SKM-1 (cell line): ENCODE measurements at regions not wholly inside any gene's neighbourhood (a gene's known extent, or its start where the extent isn't known, plus 50 kb on each side); places are given as distances from the start of the nearest gene placed in this dataset.
"Not testable (repeated sequence)": the region's sequence is repeated elsewhere in the genome, so short reads cannot be mapped to it uniquely, and the experiment has no call there.

Source experiments
- DNase-seq: peaks from one replicate; lab custom pipeline; 2025; ENCODE audit not compliant: unreplicated experiment; lab: John Stamatoyannopoulos, UW

GRCh38 chr9:138174954-138175353 lies 297.4 kb downstream of the CACNA1B start:
- DNase-seq: not testable (repeated sequence)

- not testable (repeated sequence) for DNase-seq
Measured at GRCh38 chr9:138175354-138175753, 297.8 kb downstream of the CACNA1B start.

GRCh38 chr9:138177091-138177490 lies 299.5 kb downstream of the CACNA1B start:
- DNase-seq: not testable (repeated sequence)

GRCh38 chr9:138179003-138179402 lies 301.4 kb downstream of the CACNA1B start:
- DNase-seq: not testable (repeated sequence)

DNA sequence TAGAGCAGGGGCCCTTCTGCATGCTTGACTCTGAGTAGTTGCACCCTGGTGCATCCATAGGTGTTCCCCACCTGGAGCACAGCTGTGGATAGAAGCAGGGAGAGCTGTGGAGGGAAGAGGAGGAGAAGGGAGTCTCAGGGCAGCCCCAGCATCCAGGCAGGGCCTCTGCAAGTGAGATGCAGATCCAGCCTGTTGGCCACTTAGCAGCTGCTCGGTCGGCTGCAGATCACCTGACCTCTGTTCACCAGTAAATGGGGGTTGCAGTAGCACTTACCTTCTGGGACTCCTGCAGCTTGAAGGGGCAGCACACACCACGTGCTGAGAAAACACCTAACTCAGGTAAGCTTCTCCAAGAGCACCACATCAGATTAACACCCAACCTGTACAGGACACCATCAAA lies 302.1 kb downstream of the CACNA1B start:
- not testable (repeated sequence) for DNase-seq

- DNase-seq: not testable (repeated sequence)
Measured at GRCh38 chr9:138181963-138182362, 304.4 kb downstream of the CACNA1B start.

GRCh38 chr9:138197156-138197555 lies 319.6 kb downstream of the CACNA1B start:
- DNase-seq: not testable (repeated sequence)

DNA sequence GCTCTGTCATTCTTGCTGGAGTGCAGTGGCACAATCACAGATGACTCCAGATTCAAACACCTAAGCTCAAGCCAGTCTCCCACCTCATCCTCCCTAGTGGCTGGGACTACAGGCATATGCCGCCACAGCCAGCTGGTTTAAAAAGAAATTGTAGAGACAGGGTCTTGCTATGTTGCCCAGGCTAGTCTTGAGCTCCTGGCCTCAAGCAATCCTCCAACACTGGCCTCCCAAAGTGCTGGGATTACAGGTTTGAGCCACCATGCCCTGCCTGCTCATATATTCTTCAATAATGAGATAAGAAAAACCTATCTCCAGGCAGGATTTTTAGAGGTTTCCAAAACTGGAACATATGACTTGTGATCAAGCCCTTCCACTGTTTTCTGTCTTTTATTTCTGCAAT lies 321.4 kb downstream of the CACNA1B start:
- DNase-seq: not testable (repeated sequence)

DNA sequence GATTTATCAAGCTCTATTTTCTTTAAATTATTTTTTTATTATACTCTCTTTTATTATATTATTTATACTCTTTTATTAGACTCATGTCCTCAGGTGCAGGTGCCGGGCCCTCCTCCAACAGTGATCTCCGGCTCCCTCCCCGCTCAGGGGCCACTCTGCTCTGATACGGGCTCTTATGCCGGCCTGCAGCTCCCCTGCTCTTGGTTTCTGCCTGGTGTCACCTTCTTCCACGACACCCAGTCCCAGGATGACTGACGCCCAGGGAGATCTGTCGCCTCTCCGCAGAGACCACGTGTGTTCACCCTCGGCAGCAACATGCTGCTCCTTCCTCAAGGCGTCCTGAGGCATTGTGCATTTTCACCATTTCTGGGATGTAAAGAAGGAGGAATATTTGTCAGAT lies 322.3 kb downstream of the CACNA1B start:
- DNase-seq: not testable (repeated sequence)

- not testable (repeated sequence) for DNase-seq
Measured at GRCh38 chr9:138200481-138201142, 323.0 kb downstream of the CACNA1B start.

DNA sequence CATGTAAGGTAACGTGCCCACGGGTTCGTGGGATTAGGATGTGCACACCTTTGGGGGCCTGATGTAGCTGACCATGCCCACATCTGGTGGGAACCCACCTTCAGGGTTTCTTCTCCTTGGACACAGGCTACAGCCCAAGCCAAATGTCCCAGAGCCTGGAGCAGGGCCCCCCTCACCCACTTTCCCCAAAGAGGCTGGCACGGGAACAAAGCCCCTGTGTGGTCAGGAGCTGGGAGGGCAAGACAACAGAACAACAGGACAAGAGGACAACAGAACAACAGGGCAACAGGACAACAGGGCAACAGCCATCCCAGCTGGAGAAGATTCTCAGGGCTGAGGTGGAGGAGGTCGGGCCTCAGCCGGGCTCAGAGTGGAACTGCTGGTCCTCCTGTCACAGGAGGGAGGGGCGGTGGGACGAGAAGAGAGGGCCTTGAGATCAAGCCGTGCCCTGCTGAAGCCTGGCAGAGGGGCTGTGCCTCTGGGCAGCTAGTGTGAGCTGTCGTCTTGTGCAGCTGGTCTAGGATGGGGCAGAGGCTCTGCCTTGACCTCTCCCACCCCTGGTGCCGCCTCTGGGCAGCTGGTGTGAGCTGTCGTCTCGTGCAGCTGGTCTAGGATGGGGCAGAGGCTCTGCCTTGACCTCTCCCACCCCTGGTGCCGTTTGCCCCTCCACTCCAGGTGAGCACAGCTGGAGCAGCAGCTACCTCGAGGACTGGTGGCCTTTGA lies 323.7 kb downstream of the CACNA1B start:
- DNase-seq: not testable (repeated sequence)

DNA sequence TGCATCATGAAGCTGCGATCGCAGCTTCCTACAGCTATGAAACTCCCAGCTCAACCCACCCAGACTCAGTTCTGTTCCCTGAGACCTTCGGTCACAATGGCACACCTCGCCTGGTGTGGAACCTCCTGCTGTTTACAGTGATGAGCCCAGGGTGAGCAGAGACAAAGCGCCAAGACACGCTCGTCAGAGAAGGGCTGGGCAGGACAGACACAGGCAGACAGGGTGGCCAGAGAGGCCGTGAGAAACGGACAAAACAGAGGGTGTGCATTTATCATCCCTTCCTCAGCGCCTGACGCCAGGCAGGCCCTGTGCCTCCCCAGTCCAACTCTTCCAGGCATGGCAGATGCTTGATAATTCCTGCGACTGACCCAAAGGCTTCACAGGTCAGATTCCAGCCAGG lies 324.5 kb downstream of the CACNA1B start:
- not testable (repeated sequence) for DNase-seq

DNA sequence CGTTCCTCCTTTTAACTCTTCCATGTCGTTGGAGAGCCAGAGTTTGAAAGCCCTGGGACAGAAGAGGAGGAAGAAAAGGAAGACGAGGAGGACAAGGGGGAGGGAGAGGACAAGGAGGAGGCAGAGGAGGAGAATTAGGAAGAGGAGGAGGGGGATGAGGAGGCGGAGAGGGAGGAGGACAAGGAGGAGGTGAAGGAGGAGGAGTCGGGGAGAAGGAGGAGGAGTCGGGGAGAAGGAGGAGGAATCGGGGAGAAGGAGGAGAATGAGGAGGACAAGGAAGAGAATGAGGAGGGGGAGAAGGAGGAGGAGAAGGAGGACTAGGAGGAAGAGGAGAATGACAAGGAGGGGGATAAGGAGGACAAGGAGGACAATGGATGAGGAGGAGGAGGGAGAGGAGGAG lies 325.7 kb downstream of the CACNA1B start:
- DNase-seq: not testable (repeated sequence)

DNA sequence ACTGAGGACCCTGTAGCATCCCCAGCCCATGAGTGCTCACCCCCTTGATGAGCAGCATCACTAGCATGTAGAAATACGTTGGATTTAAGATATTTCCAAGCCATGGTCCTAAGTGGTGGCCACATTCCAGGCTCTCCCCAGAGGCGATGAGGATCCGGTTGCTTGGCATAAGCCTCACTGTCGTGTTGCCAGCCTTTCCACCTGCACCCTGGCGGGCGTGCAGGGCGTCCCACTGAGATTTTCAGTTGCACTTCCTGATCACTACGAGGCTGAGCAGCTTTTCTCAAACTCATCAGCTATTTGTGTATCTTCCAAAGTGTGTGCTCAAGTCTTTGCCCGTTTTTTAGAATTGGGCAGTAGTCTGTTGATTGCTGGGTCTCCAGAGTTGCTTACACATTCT lies 326.3 kb downstream of the CACNA1B start:
- DNase-seq: not testable (repeated sequence)

DNA sequence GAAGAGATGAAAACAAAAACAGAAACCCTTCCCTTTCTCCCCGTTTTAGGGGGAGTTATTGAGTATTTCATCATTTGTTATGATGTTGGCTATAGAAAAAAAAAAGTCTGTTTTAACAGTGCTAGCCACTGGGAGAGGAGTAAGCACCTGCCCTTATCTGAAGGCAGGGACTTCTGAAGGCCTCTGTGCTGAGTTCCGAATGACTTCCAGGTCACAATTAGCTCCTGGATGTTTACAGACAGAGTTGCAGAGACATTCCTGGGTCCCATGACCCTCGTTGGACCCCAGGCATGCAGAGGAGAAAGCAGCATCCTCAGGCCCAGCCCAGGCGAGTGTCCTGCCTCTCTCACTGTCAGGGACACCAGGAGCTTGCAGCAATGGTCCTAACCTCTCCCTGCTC lies 328.5 kb downstream of the CACNA1B start:
- DNase-seq: not testable (repeated sequence)

GRCh38 chr9:138207300-138208179 lies 330.0 kb downstream of the CACNA1B start:
- not testable (repeated sequence) for DNase-seq

- DNase-seq: not testable (repeated sequence)
Measured at GRCh38 chr9:138209071-138209644, 331.6 kb downstream of the CACNA1B start.

DNA sequence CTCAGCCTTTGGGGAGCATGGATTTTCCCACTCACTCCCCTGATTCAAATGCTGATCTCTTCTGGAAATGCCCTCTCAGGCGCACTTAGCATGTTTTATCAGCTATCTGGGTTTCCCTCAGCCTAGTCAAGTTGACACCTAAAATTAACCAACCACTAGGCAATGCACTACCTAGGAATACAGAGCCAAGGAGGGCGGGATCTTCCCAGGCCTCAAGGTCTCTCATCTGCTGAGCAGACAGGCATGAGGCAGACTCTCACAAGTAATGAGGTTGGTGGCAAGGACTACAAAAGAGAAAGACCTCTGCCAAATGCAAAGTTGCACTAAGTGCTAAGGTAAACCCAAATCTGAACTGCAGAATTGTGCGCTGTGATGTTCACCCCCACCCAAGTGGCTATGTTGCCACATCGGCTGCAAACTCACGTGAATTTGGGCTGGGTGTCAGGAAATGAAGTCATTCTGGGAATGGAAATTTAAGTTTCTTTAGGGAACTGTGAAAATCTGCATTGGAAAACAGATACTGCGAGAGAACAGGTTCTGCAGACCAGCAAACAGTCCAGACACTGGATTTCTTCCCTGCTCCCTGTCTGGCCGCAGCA lies 332.9 kb downstream of the CACNA1B start:
- not testable (repeated sequence) for DNase-seq

GRCh38 chr9:138211070-138211469 lies 333.5 kb downstream of the CACNA1B start:
- not testable (repeated sequence) for DNase-seq

- DNase-seq: not testable (repeated sequence)
Measured at GRCh38 chr9:138211544-138212219, 334.1 kb downstream of the CACNA1B start.
